GM23338 (cell line): ENCODE measurements at regions not wholly inside any gene's neighbourhood (a gene's known extent, or its start where the extent isn't known, plus 50 kb on each side); places are given as distances from the start of the nearest gene placed in this dataset.

Experiments
- CREB1 ChIP-seq: fragments of 250-450 bp; sonication (Bioruptor Pico); IDR thresholded peaks from 2 replicates; pipeline ENCODE4 v1.5.0; 2020; ENCODE audit warnings: low read depth, mild to moderate bottlenecking, moderate library complexity
- EZH2 ChIP-seq: fragments of 200-600 bp; sonication (generic); IDR thresholded peaks from one replicate; pipeline ENCODE4 v1.8.0; 2017; ENCODE audit warnings: antibody characterized with exemption, mild to moderate bottlenecking, low read depth; ENCODE audit not compliant: unreplicated experiment
- EZH2phosphoT487 ChIP-seq: fragments of 200-600 bp; sonication (generic); IDR thresholded peaks from one replicate; pipeline ENCODE4 v1.8.1; 2018; ENCODE audit warnings: antibody characterized with exemption; ENCODE audit not compliant: unreplicated experiment
- JUNB ChIP-seq: IDR thresholded peaks from one replicate; pipeline ENCODE4 v1.6.1; 2016; ENCODE audit warnings: antibody characterized with exemption; ENCODE audit not compliant: unreplicated experiment
- NANOG ChIP-seq: IDR thresholded peaks from 2 replicates; pipeline ENCODE4 v1.6.1; 2016; ENCODE audit warnings: antibody characterized with exemption, borderline replicate concordance
- POLR2AphosphoS5 ChIP-seq: IDR thresholded peaks from 2 replicates; pipeline ENCODE4 v1.6.1; 2016; ENCODE audit warnings: antibody characterized with exemption, low read depth
- STAT1 ChIP-seq: IDR thresholded peaks from one replicate; pipeline ENCODE4 v1.6.1; 2016; ENCODE audit warnings: antibody characterized with exemption; ENCODE audit not compliant: unreplicated experiment
- ZNF114 ChIP-seq: fragments of 250-450 bp; sonication (Bioruptor Pico); IDR thresholded peaks from 2 replicates; pipeline ENCODE4 v1.5.0; 2020; ENCODE audit warnings: mild to moderate bottlenecking, moderate library complexity
- ZNF331 ChIP-seq: fragments of 250-450 bp; sonication (Bioruptor Pico); IDR thresholded peaks from 2 replicates; pipeline ENCODE4 v1.5.0; 2020; ENCODE audit warnings: low read depth, mild to moderate bottlenecking, moderate library complexity
- TF ChIP-seq, protein P1 (sequence below), 2 experiments: fragments of 200-600 bp in 1 of 2; sonication (generic) in 1 of 2; conservative IDR thresholded peaks; 2 replicates each; pipeline versions ENCODE4 v1.5.1 to v1.6.1; 2016 to 2017; ENCODE audit warnings: antibody characterized with exemption in 2 of 2, low read depth in 2 of 2, mild to moderate bottlenecking in 2 of 2, moderate library complexity in 1 of 2
- TF ChIP-seq, protein P2 (sequence below): IDR thresholded peaks from one replicate; pipeline ENCODE4 v1.6.1; 2018; ENCODE audit warnings: antibody characterized with exemption; ENCODE audit not compliant: unreplicated experiment
- TF ChIP-seq, protein P3 (sequence below): IDR thresholded peaks from 2 replicates; pipeline ENCODE4 v1.6.1; 2016; ENCODE audit warnings: antibody characterized with exemption
- TF ChIP-seq, protein P4 (sequence below): fragments of 250-450 bp; sonication (Bioruptor Pico); IDR thresholded peaks from 2 replicates; pipeline ENCODE4 v1.5.0; 2020; ENCODE audit warnings: mild to moderate bottlenecking, moderate library complexity

DNA sequence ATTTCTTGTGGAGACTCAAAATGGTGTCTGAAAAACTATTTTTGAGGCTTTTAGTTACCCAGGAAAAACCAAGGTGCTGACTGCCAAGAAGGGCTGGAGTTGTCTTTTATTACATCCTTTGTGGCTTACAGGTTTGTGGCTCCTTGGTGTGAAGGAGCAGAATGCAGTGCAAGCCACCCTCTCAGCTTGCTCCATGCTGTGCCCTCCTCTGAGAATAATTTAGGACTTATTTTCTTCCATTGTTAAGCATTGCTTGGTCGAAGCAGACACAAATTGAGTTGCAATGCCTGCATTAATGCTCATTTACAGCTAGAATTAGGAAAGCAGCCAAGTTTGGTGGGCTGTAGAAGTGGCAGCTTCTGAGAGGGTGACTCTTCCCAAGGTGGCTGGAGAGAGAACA, 272.2 kb downstream of the KIF4B start:
- TF ChIP-seq, protein P1, sequence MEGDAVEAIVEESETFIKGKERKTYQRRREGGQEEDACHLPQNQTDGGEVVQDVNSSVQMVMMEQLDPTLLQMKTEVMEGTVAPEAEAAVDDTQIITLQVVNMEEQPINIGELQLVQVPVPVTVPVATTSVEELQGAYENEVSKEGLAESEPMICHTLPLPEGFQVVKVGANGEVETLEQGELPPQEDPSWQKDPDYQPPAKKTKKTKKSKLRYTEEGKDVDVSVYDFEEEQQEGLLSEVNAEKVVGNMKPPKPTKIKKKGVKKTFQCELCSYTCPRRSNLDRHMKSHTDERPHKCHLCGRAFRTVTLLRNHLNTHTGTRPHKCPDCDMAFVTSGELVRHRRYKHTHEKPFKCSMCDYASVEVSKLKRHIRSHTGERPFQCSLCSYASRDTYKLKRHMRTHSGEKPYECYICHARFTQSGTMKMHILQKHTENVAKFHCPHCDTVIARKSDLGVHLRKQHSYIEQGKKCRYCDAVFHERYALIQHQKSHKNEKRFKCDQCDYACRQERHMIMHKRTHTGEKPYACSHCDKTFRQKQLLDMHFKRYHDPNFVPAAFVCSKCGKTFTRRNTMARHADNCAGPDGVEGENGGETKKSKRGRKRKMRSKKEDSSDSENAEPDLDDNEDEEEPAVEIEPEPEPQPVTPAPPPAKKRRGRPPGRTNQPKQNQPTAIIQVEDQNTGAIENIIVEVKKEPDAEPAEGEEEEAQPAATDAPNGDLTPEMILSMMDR (conservative IDR thresholded peaks at IDR 0.05; ENCODE audit: low read depth in 2 of 2), result no peak
- no peak for TF ChIP-seq POLR2AphosphoS5
- TF ChIP-seq, protein P2, sequence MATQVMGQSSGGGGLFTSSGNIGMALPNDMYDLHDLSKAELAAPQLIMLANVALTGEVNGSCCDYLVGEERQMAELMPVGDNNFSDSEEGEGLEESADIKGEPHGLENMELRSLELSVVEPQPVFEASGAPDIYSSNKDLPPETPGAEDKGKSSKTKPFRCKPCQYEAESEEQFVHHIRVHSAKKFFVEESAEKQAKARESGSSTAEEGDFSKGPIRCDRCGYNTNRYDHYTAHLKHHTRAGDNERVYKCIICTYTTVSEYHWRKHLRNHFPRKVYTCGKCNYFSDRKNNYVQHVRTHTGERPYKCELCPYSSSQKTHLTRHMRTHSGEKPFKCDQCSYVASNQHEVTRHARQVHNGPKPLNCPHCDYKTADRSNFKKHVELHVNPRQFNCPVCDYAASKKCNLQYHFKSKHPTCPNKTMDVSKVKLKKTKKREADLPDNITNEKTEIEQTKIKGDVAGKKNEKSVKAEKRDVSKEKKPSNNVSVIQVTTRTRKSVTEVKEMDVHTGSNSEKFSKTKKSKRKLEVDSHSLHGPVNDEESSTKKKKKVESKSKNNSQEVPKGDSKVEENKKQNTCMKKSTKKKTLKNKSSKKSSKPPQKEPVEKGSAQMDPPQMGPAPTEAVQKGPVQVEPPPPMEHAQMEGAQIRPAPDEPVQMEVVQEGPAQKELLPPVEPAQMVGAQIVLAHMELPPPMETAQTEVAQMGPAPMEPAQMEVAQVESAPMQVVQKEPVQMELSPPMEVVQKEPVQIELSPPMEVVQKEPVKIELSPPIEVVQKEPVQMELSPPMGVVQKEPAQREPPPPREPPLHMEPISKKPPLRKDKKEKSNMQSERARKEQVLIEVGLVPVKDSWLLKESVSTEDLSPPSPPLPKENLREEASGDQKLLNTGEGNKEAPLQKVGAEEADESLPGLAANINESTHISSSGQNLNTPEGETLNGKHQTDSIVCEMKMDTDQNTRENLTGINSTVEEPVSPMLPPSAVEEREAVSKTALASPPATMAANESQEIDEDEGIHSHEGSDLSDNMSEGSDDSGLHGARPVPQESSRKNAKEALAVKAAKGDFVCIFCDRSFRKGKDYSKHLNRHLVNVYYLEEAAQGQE, result no peak
- TF ChIP-seq EZH2, result no peak
- no peak for TF ChIP-seq ZNF114 (CRISPR knock-in tag)
- TF ChIP-seq EZH2phosphoT487, result no peak
- TF ChIP-seq, protein P3, sequence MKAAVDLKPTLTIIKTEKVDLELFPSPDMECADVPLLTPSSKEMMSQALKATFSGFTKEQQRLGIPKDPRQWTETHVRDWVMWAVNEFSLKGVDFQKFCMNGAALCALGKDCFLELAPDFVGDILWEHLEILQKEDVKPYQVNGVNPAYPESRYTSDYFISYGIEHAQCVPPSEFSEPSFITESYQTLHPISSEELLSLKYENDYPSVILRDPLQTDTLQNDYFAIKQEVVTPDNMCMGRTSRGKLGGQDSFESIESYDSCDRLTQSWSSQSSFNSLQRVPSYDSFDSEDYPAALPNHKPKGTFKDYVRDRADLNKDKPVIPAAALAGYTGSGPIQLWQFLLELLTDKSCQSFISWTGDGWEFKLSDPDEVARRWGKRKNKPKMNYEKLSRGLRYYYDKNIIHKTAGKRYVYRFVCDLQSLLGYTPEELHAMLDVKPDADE, result no peak
- TF ChIP-seq CREB1 (CRISPR knock-in tag), result no peak
- no peak for TF ChIP-seq JUNB
- TF ChIP-seq NANOG, result no peak
- no peak for TF ChIP-seq STAT1
- TF ChIP-seq, protein P4, sequence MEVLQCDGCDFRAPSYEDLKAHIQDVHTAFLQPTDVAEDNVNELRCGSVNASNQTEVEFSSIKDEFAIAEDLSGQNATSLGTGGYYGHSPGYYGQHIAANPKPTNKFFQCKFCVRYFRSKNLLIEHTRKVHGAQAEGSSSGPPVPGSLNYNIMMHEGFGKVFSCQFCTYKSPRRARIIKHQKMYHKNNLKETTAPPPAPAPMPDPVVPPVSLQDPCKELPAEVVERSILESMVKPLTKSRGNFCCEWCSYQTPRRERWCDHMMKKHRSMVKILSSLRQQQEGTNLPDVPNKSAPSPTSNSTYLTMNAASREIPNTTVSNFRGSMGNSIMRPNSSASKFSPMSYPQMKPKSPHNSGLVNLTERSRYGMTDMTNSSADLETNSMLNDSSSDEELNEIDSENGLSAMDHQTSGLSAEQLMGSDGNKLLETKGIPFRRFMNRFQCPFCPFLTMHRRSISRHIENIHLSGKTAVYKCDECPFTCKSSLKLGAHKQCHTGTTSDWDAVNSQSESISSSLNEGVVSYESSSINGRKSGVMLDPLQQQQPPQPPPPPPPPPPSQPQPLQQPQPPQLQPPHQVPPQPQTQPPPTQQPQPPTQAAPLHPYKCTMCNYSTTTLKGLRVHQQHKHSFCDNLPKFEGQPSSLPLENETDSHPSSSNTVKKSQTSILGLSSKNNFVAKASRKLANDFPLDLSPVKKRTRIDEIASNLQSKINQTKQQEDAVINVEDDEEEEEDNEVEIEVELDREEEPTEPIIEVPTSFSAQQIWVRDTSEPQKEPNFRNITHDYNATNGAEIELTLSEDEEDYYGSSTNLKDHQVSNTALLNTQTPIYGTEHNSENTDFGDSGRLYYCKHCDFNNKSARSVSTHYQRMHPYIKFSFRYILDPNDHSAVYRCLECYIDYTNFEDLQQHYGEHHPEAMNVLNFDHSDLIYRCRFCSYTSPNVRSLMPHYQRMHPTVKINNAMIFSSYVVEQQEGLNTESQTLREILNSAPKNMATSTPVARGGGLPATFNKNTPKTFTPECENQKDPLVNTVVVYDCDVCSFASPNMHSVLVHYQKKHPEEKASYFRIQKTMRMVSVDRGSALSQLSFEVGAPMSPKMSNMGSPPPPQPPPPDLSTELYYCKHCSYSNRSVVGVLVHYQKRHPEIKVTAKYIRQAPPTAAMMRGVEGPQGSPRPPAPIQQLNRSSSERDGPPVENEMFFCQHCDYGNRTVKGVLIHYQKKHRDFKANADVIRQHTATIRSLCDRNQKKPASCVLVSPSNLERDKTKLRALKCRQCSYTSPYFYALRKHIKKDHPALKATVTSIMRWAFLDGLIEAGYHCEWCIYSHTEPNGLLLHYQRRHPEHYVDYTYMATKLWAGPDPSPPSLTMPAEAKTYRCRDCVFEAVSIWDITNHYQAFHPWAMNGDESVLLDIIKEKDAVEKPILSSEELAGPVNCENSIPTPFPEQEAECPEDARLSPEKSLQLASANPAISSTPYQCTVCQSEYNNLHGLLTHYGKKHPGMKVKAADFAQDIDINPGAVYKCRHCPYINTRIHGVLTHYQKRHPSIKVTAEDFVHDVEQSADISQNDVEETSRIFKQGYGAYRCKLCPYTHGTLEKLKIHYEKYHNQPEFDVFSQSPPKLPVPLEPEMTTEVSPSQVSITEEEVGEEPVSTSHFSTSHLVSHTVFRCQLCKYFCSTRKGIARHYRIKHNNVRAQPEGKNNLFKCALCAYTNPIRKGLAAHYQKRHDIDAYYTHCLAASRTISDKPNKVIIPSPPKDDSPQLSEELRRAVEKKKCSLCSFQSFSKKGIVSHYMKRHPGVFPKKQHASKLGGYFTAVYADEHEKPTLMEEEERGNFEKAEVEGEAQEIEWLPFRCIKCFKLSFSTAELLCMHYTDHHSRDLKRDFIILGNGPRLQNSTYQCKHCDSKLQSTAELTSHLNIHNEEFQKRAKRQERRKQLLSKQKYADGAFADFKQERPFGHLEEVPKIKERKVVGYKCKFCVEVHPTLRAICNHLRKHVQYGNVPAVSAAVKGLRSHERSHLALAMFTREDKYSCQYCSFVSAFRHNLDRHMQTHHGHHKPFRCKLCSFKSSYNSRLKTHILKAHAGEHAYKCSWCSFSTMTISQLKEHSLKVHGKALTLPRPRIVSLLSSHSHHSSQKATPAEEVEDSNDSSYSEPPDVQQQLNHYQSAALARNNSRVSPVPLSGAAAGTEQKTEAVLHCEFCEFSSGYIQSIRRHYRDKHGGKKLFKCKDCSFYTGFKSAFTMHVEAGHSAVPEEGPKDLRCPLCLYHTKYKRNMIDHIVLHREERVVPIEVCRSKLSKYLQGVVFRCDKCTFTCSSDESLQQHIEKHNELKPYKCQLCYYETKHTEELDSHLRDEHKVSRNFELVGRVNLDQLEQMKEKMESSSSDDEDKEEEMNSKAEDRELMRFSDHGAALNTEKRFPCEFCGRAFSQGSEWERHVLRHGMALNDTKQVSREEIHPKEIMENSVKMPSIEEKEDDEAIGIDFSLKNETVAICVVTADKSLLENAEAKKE, result no peak
- TF ChIP-seq ZNF331 (CRISPR knock-in tag), result no peak
